ENCODE measurements at regions not wholly inside any gene's neighbourhood (a gene's known extent, or its start where the extent isn't known, plus 50 kb on each side); places are given as distances from the start of the nearest gene placed in this dataset.

- H3K9ac ChIP-seq (replicated peaks; ENCODE audit: extremely low read depth, insufficient read depth, low read length) = no peak overlapping the region
- dilution Hi-C loops (cut with MboI; ENCODE audit: extremely low pct_ligation_motif_present, low sequenced_read_pairs) (no loop called here), intact Hi-C loops (cut with micrococcal nuclease) (no loop called here)
- ChIA-PET POLR2A (no interaction called here), CTCF (no interaction called here)
- DNase-seq (ENCODE audit: low read depth, low spot score) = no peak
- no peaks in the 10 kb centered on the region for H3K36me3 ChIP-seq (ENCODE audit: control insufficient read depth in 2 of 2, extremely low read depth in 1 of 2, insufficient read depth in 2 of 2, low read length in 2 of 2)
- H4K20me1 ChIP-seq (replicated peaks; ENCODE audit: control insufficient read depth, extremely low read depth, insufficient read depth, low read length) = no peaks in the 10 kb centered on the region
- TF ChIP-seq GATA2 (IDR thresholded peaks at IDR 0.05; ENCODE audit: insufficient read depth, insufficient read length, low read depth, low read length) = no peak
- no peak for TF ChIP-seq JUN (IDR thresholded peaks at IDR 0.05; ENCODE audit: borderline replicate concordance, insufficient read depth, insufficient read length, low read depth)
- no peak for TF ChIP-seq FOS (IDR thresholded peaks at IDR 0.05; ENCODE audit: borderline replicate concordance, insufficient read depth, low read length)
- no peak for TF ChIP-seq EZH2 (IDR thresholded peaks at IDR 0.05; ENCODE audit: borderline replicate concordance, low read depth, low read length, severe bottlenecking)
- no peak for TF ChIP-seq POLR2AphosphoS5 (IDR thresholded peaks at IDR 0.05; ENCODE audit: insufficient read depth, low read depth, low read length)
- no peak for TF ChIP-seq CTCF (IDR thresholded peaks at IDR 0.05; ENCODE audit: extremely low read depth in 1 of 2, insufficient read depth in 1 of 2, low read depth in 1 of 2, low read length in 2 of 2)
- TF ChIP-seq MYC (IDR thresholded peaks at IDR 0.05; ENCODE audit: low read depth, low read length) = no peak
- no peak for TF ChIP-seq MAX (IDR thresholded peaks at IDR 0.05; ENCODE audit: insufficient read depth, insufficient read length)
- no peak for TF ChIP-seq POLR2A (IDR thresholded peaks at IDR 0.05; ENCODE audit: low read depth, low read length)
- peaks cover 2% of the 10 kb centered on the region for H3K9me3 ChIP-seq (replicated peaks; ENCODE audit: control insufficient read depth, insufficient read depth, low read length)
- no peaks in the 10 kb centered on the region for H3K9me1 ChIP-seq (replicated peaks; ENCODE audit: control insufficient read depth, extremely low read depth, insufficient read depth, low read length)
- H3K4me2 ChIP-seq (ENCODE audit: insufficient read depth, low read length) = no peak overlapping the region
- no peak overlapping the region for H2AFZ ChIP-seq (ENCODE audit: low read depth, low read length)
- H3K4me1 ChIP-seq (ENCODE audit: control insufficient read depth, extremely low read depth, insufficient read depth, low read length) = no peaks in the 10 kb centered on the region
- FAIRE-seq = no peak
- no peaks in the 10 kb centered on the region for H3K79me2 ChIP-seq (ENCODE audit: control insufficient read depth, insufficient read depth, low read length)
- H3K27me3 ChIP-seq (ENCODE audit: control insufficient read depth in 2 of 2, insufficient read depth in 2 of 2, low read length in 2 of 2) = no peaks in the 10 kb centered on the region
- BruUV-seq (replicated peaks) = no TSS peak
- no peak overlapping the region for H3K4me3 ChIP-seq (replicated peaks in 1 of 3; ENCODE audit: insufficient read depth in 1 of 3, low read depth in 1 of 3, low read length in 3 of 3)
- H3K27ac ChIP-seq (ENCODE audit: insufficient read depth, low read depth, low read length) = no peak overlapping the region
These were observed 1805.1 kb upstream of the WWC1 start for GRCh38 chr5:166486348-166486747.

All from endothelial cell of umbilical vein (primary cell).